Iris pigment epithelial cell (primary cell): ENCODE measurements at regions not wholly inside any gene's neighbourhood (a gene's known extent, or its start where the extent isn't known, plus 50 kb on each side); places are given as distances from the start of the nearest gene placed in this dataset.
"Not testable (repeated sequence)": the region's sequence is repeated elsewhere in the genome, so short reads cannot be mapped to it uniquely, and the experiment has no call there.

Experiments
- DNase-seq: peaks from one replicate; pipeline ENCODE4 v3.0.0-alpha.2; 2011; ENCODE audit warnings: low read depth

- DNase-seq, result peak; percentile 8
Observed at GRCh38 chr16:86888231-86889053, 310.1 kb downstream of the FOXL1 start.

GRCh38 chr16:86889054-86889366, 310.7 kb downstream of the FOXL1 start:
- not testable (repeated sequence) for DNase-seq

- DNase-seq, result no peak
Observed at GRCh38 chr16:86889974-86890373, 311.6 kb downstream of the FOXL1 start.

GRCh38 chr16:86891121-86891520, 312.8 kb downstream of the FOXL1 start:
- DNase-seq, result no peak

- no peak for DNase-seq
Observed at GRCh38 chr16:86891631-86892030, 313.3 kb downstream of the FOXL1 start.

GRCh38 chr16:86892509-86892908, 314.2 kb downstream of the FOXL1 start:
- peak; percentile 18 for DNase-seq

GRCh38 chr16:86893506-86893905, 315.2 kb downstream of the FOXL1 start:
- DNase-seq, result no peak

- no peak for DNase-seq
Observed at GRCh38 chr16:86894029-86894567, 315.7 kb downstream of the FOXL1 start.

- DNase-seq, result no peak
Observed at GRCh38 chr16:86894925-86895324, 316.6 kb downstream of the FOXL1 start.

- no peak for DNase-seq
Observed at GRCh38 chr16:86895606-86896005, 317.3 kb downstream of the FOXL1 start.

GRCh38 chr16:86896976-86897375, 318.6 kb downstream of the FOXL1 start:
- no peak for DNase-seq

GRCh38 chr16:86897486-86897885, 319.1 kb downstream of the FOXL1 start:
- DNase-seq, result no peak

GRCh38 chr16:86898386-86898785, 320.0 kb downstream of the FOXL1 start:
- DNase-seq, result no peak

GRCh38 chr16:86899151-86899550, 320.8 kb downstream of the FOXL1 start:
- DNase-seq, result no peak

- peak; percentile 70 for DNase-seq
Observed at GRCh38 chr16:86899757-86900156, 321.4 kb downstream of the FOXL1 start.

- peak; percentile 75 for DNase-seq
Observed at GRCh38 chr16:86901483-86901882, 323.1 kb downstream of the FOXL1 start.

- no peak for DNase-seq
Observed at GRCh38 chr16:86902656-86903001, 324.3 kb downstream of the FOXL1 start.

- DNase-seq, result no peak
Observed at GRCh38 chr16:86903068-86903467, 324.7 kb downstream of the FOXL1 start.

- no peak for DNase-seq
Observed at GRCh38 chr16:86905302-86905701, 327.0 kb downstream of the FOXL1 start.

GRCh38 chr16:86906623-86907022, 328.3 kb downstream of the FOXL1 start:
- DNase-seq, result no peak

- DNase-seq, result no peak
Observed at GRCh38 chr16:86909359-86910160, 331.2 kb downstream of the FOXL1 start.

- DNase-seq, result no peak
Observed at GRCh38 chr16:86910161-86910769, 331.9 kb downstream of the FOXL1 start.

- DNase-seq, result no peak
Observed at GRCh38 chr16:86911437-86911958, 333.1 kb downstream of the FOXL1 start.
